MM.1S (cell line): ENCODE measurements at regions not wholly inside any gene's neighbourhood (a gene's known extent, or its start where the extent isn't known, plus 50 kb on each side); places are given as distances from the start of the nearest gene placed in this dataset.

Experiments
- DNase-seq: peaks from one replicate; pipeline ENCODE4 v3.0.0-alpha.2; 2015
- H2AFZ ChIP-seq: fragments of 300-600 bp; sonication (generic); 2 replicates; pipeline ENCODE4 v1.6.0; 2016; ENCODE audit warnings: antibody characterized with exemption, low read length
- H3F3A ChIP-seq: fragments of 300-600 bp; sonication (generic); 2 replicates; pipeline ENCODE4 v1.6.1; 2016; ENCODE audit warnings: mild to moderate bottlenecking, antibody characterized with exemption, low read length, moderate library complexity, mixed read lengths; ENCODE audit not compliant: insufficient read depth
- H3K27ac ChIP-seq: fragments of 300-600 bp; sonication (generic); 2 replicates; pipeline ENCODE4 v1.5.1; 2016; ENCODE audit warnings: mild to moderate bottlenecking, low read length
- H3K27me3 ChIP-seq: fragments of 300-600 bp; sonication (generic); replicated peaks from 2 replicates; pipeline ENCODE4 v1.6.0; 2016; ENCODE audit warnings: low read length; ENCODE audit not compliant: insufficient read depth
- H3K36me3 ChIP-seq: fragments of 300-600 bp; sonication (generic); replicated peaks from 2 replicates; pipeline ENCODE4 v1.6.1; 2016; ENCODE audit warnings: mild to moderate bottlenecking, low read length, mixed read lengths; ENCODE audit not compliant: insufficient read depth
- H3K4me1 ChIP-seq: fragments of 300-600 bp; sonication (generic); 2 replicates; pipeline ENCODE4 v1.6.1; 2016; ENCODE audit warnings: low read length, mixed read lengths
- H3K4me2 ChIP-seq: fragments of 300-600 bp; sonication (generic); 2 replicates; pipeline ENCODE4 v1.6.0; 2016; ENCODE audit warnings: low read depth, low read length
- H3K4me3 ChIP-seq: fragments of 300-600 bp; sonication (generic); 2 replicates; pipeline ENCODE4 v1.5.1; 2016; ENCODE audit warnings: low read length, mixed read lengths
- H3K79me2 ChIP-seq: fragments of 300-600 bp; sonication (generic); 2 replicates; pipeline ENCODE4 v1.6.1; 2016; ENCODE audit warnings: mixed run types, low read length, mixed read lengths
- H3K9ac ChIP-seq: fragments of 300-600 bp; sonication (generic); 2 replicates; pipeline ENCODE4 v1.6.1; 2016; ENCODE audit warnings: low read length, mixed read lengths
- H3K9me2 ChIP-seq: fragments of 300-600 bp; sonication (generic); replicated peaks from 2 replicates; pipeline ENCODE4 v1.6.1; 2016; ENCODE audit warnings: mild to moderate bottlenecking, low read length, mixed read lengths; ENCODE audit not compliant: insufficient read depth
- H3K9me3 ChIP-seq: fragments of 300-600 bp; sonication (generic); replicated peaks from 2 replicates; pipeline ENCODE4 v1.6.1; 2016; ENCODE audit warnings: mild to moderate bottlenecking, low read length, mixed read lengths; ENCODE audit not compliant: insufficient read depth
- H4K20me1 ChIP-seq: fragments of 300-600 bp; sonication (generic); 2 replicates; pipeline ENCODE4 v1.6.1; 2016; ENCODE audit warnings: mild to moderate bottlenecking, low read length, moderate library complexity, mixed read lengths; ENCODE audit not compliant: insufficient read depth
- CTCF ChIP-seq: fragments of 300-600 bp; sonication (generic); IDR thresholded peaks from 2 replicates; pipeline ENCODE4 v1.5.1; 2016; ENCODE audit warnings: antibody characterized with exemption, low read length, mixed read lengths
- EZH2 ChIP-seq: fragments of 300-600 bp; sonication (generic); optimal IDR thresholded peaks from 2 replicates; pipeline ENCODE3; 2017; ENCODE audit warnings: low read depth, mild to moderate bottlenecking, antibody characterized with exemption, low read length, mixed read lengths
- EZH2phosphoT487 ChIP-seq: fragments of 300-600 bp; sonication (generic); IDR thresholded peaks from 2 replicates; pipeline ENCODE4 v1.6.1; 2018; ENCODE audit warnings: antibody characterized with exemption, low read length

GRCh38 chr2:103435010-103435409 is 673.2 kb downstream of the TMEM182 start:
- TF ChIP-seq EZH2 (no peak), CTCF (no peak), EZH2phosphoT487 (no peak)
- Histone ChIP-seq H3K4me3 (no peak overlapping the region), H3K9ac (no peak overlapping the region)

GRCh38 chr2:103437161-103437560 is 675.3 kb downstream of the TMEM182 start:
- TF ChIP-seq CTCF, result no peak
- no peak for TF ChIP-seq EZH2phosphoT487
- TF ChIP-seq EZH2, result no peak
- Histone ChIP-seq H3K27ac (no peak overlapping the region), H3K4me3 (no peak overlapping the region), H3K27me3 (no peaks in the 10 kb centered on the region), H3K4me2 (no peak overlapping the region), H4K20me1 (no peaks in the 10 kb centered on the region), H3K79me2 (no peaks in the 10 kb centered on the region), H3F3A (no peaks in the 10 kb centered on the region), H3K9ac (no peak overlapping the region), H2AFZ (no peak overlapping the region), H3K36me3 (no peaks in the 10 kb centered on the region), H3K4me1 (peaks cover 16% of the 10 kb centered on the region; the same call in 1 of the 2 replicates), H3K9me3 (no peaks in the 10 kb centered on the region), H3K9me2 (no peaks in the 10 kb centered on the region)
- DNase-seq, result no peak

More at GRCh38 chr2:103435010-103435409, 673.2 kb downstream of the TMEM182 start:
- Histone ChIP-seq H3K27ac (no peak overlapping the region), H4K20me1 (no peaks in the 10 kb centered on the region), H3K9me2 (no peaks in the 10 kb centered on the region), H3K9me3 (no peaks in the 10 kb centered on the region), H3K4me2 (no peak overlapping the region), H2AFZ (no peak overlapping the region), H3K79me2 (no peaks in the 10 kb centered on the region), H3K27me3 (no peaks in the 10 kb centered on the region), H3K36me3 (no peaks in the 10 kb centered on the region), H3K4me1 (peaks cover 16% of the 10 kb centered on the region; the same call in 1 of the 2 replicates), H3F3A (no peaks in the 10 kb centered on the region)
- no peak for DNase-seq

- TF ChIP-seq EZH2 (no peak), EZH2phosphoT487 (no peak), CTCF (no peak)
- no peak overlapping the region for H2AFZ ChIP-seq
- H3F3A ChIP-seq, result no peaks in the 10 kb centered on the region
- no peaks in the 10 kb centered on the region for H3K79me2 ChIP-seq
- peak; percentile 81 for DNase-seq
- no peak overlapping the region for H3K27ac ChIP-seq
- no peaks in the 10 kb centered on the region for H4K20me1 ChIP-seq
- 0 out of 2 replicates have a peak overlapping the region, but pooled peaks have one; percentile 8 for H3K4me3 ChIP-seq
- peak overlapping the region; percentile 26; the same call in 1 of the 2 replicates for H3K4me2 ChIP-seq
- H3K9me3 ChIP-seq, result no peaks in the 10 kb centered on the region
- no peak overlapping the region for H3K9ac ChIP-seq
- H3K27me3 ChIP-seq, result no peaks in the 10 kb centered on the region
- H3K4me1 ChIP-seq, result no peaks in the 10 kb centered on the region
- no peaks in the 10 kb centered on the region for H3K9me2 ChIP-seq
- H3K36me3 ChIP-seq, result no peaks in the 10 kb centered on the region
Measured at GRCh38 chr2:103445347-103445746, 683.5 kb downstream of the TMEM182 start.
